ENCODE measurements at regions not wholly inside any gene's neighbourhood (a gene's known extent, or its start where the extent isn't known, plus 50 kb on each side); places are given as distances from the start of the nearest gene placed in this dataset.

DNA sequence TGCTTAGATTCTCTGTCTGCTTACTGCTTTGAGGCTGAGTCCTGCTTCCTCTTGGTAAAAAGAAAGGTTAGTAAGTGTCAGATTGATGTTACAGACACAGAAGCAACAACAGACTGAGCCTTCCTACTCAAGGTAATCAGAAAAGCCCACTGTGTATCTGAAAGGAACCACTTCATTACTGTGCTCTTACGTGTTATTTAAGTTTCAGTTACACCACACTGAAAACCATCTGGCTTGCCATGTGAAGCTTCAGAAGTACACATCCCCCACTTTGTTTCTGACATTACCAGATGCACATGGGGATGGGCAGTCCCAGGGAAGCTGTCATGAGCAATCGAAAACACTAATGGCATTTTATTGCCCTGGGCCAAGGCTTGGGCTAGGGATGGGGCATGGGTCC is 1290.1 kb downstream of the AACS start:
- DNase-seq: no peak
- no peaks in the 10 kb centered on the region for H3K4me1 Mint-ChIP-seq (ENCODE audit: low read depth, unreplicated experiment)
- CTCF ChIA-PET: interaction anchor here (0.7 kb wide), 2 partner anchors 178 to 863 kb away, joined by 4 to 7 read pairs; no protein-coding TSS in a partner anchor
- no peaks in the 10 kb centered on the region for H3K27me3 Mint-ChIP-seq (ENCODE audit: unreplicated experiment)
- TF ChIP-seq, protein P1, sequence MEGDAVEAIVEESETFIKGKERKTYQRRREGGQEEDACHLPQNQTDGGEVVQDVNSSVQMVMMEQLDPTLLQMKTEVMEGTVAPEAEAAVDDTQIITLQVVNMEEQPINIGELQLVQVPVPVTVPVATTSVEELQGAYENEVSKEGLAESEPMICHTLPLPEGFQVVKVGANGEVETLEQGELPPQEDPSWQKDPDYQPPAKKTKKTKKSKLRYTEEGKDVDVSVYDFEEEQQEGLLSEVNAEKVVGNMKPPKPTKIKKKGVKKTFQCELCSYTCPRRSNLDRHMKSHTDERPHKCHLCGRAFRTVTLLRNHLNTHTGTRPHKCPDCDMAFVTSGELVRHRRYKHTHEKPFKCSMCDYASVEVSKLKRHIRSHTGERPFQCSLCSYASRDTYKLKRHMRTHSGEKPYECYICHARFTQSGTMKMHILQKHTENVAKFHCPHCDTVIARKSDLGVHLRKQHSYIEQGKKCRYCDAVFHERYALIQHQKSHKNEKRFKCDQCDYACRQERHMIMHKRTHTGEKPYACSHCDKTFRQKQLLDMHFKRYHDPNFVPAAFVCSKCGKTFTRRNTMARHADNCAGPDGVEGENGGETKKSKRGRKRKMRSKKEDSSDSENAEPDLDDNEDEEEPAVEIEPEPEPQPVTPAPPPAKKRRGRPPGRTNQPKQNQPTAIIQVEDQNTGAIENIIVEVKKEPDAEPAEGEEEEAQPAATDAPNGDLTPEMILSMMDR (IDR thresholded peaks at IDR 0.05; ENCODE audit: unreplicated experiment): no peak
- no peaks in the 10 kb centered on the region for H3K36me3 Mint-ChIP-seq (ENCODE audit: insufficient read depth, unreplicated experiment)
- peaks cover 2% of the 10 kb centered on the region for H3K9me3 Mint-ChIP-seq (ENCODE audit: low read depth, unreplicated experiment)
- no peak overlapping the region for H3K4me3 Mint-ChIP-seq (ENCODE audit: low read depth, unreplicated experiment)
- no peak overlapping the region for H3K27ac Mint-ChIP-seq (ENCODE audit: unreplicated experiment)
- BruUV-seq (replicated peaks): no TSS peak
- intact Hi-C loops (cut with micrococcal nuclease; ENCODE audit: unreplicated experiment): no loop called here

DNA sequence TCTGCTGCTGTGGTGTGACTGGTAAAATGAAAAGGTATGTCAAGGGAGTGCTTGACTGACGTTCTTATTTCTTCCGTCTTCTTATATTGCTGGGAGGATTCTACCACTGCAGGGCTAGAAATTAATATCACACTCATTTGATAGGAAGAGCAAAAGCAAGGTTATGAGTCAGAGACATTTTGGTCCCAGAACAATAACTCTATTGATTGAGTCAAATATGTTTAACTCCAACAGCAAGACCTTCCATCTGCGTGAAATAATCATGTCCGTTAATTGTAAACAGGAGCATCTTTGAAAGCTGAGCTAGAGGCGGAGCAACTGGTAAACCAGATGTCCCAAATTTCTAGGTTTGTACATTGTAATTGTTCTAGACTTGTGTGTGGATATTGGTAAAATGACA is 1293.6 kb downstream of the AACS start:
- no TSS peak for BruUV-seq (replicated peaks)
- intact Hi-C loops (cut with micrococcal nuclease; ENCODE audit: unreplicated experiment): no loop called here
- CTCF ChIA-PET: interaction anchor here (0.6 kb wide), 1 partner anchor 466 kb away, joined by 3 read pairs; no protein-coding TSS in a partner anchor

DNA sequence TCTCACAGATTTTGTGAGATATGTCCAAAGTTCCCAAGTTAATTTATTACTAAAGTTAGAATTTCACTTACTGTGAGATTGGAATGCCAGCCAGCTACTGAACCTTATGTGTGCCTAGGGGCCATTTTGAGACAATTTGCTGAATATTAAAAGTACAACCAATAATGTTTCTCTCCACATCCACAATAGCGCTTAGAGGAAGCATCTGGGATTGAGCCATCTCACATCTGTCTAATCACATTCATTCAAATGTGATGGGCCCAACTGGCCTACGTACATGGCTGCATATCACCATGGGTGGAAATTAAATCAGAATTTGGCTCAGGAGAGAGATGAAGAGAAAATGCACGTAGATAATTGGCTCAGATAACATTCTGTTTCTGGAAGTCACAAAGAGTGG is 1294.0 kb downstream of the AACS start:
- Mint-ChIP-seq H3K27me3 (ENCODE audit: unreplicated experiment) (no peaks in the 10 kb centered on the region), H3K4me3 (ENCODE audit: low read depth, unreplicated experiment) (no peak overlapping the region), H3K9me3 (ENCODE audit: low read depth, unreplicated experiment) (peaks cover 8% of the 10 kb centered on the region), H3K36me3 (ENCODE audit: insufficient read depth, unreplicated experiment) (no peaks in the 10 kb centered on the region), H3K27ac (ENCODE audit: unreplicated experiment) (no peak overlapping the region), H3K4me1 (ENCODE audit: low read depth, unreplicated experiment) (no peaks in the 10 kb centered on the region)
- CTCF ChIA-PET: no interaction called here
- TF ChIP-seq, protein P1 (IDR thresholded peaks at IDR 0.05; ENCODE audit: unreplicated experiment): no peak
- no TSS peak for BruUV-seq (replicated peaks)
- intact Hi-C loops (cut with micrococcal nuclease; ENCODE audit: unreplicated experiment): no loop called here
- no peak for DNase-seq

More for the DNA sequence above, 1293.6 kb downstream of the AACS start:
- no peaks in the 10 kb centered on the region for H3K27me3 Mint-ChIP-seq (ENCODE audit: unreplicated experiment)
- no peak overlapping the region for H3K4me3 Mint-ChIP-seq (ENCODE audit: low read depth, unreplicated experiment)
- H3K4me1 Mint-ChIP-seq (ENCODE audit: low read depth, unreplicated experiment): no peaks in the 10 kb centered on the region
- no peak for DNase-seq
- no peak overlapping the region for H3K27ac Mint-ChIP-seq (ENCODE audit: unreplicated experiment)
- TF ChIP-seq, protein P1 (IDR thresholded peaks at IDR 0.05; ENCODE audit: unreplicated experiment): no peak
- no peaks in the 10 kb centered on the region for H3K36me3 Mint-ChIP-seq (ENCODE audit: insufficient read depth, unreplicated experiment)
- peaks cover 8% of the 10 kb centered on the region for H3K9me3 Mint-ChIP-seq (ENCODE audit: low read depth, unreplicated experiment)

DNA sequence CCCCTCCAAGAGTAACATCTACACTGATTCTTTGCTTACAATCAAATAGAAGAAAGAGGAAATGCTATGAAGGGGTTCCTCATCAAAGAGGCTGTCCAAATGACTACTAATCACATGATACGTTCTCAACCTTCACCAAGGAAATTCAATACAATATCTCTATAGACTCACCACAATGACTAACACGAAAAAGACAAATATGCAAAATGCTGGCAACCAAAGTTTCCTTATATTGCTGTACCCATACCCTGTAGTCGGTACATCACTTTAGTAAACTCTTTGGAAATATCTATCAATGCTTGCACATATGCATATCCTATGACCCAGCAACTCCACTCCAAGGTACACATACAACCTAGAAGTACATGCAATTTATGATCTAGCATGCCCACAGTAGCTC is 1296.6 kb downstream of the AACS start:
- no TSS peak for BruUV-seq (replicated peaks)
- CTCF ChIA-PET: interaction anchor here (1.2 kb wide), 1 partner anchor 10 kb away, joined by 3 read pairs; no protein-coding TSS in a partner anchor

More for the DNA sequence above, 1296.6 kb downstream of the AACS start:
- Mint-ChIP-seq H3K27me3 (ENCODE audit: unreplicated experiment) (no peaks in the 10 kb centered on the region), H3K9me3 (ENCODE audit: low read depth, unreplicated experiment) (peaks cover 16% of the 10 kb centered on the region), H3K4me1 (ENCODE audit: low read depth, unreplicated experiment) (no peaks in the 10 kb centered on the region), H3K27ac (ENCODE audit: unreplicated experiment) (no peak overlapping the region), H3K4me3 (ENCODE audit: low read depth, unreplicated experiment) (no peak overlapping the region), H3K36me3 (ENCODE audit: insufficient read depth, unreplicated experiment) (no peaks in the 10 kb centered on the region)
- intact Hi-C loops (cut with micrococcal nuclease; ENCODE audit: unreplicated experiment): no loop called here
- DNase-seq: no peak
- TF ChIP-seq, protein P1 (IDR thresholded peaks at IDR 0.05; ENCODE audit: unreplicated experiment): no peak
